ENCODE measurements at regions not wholly inside any gene's neighbourhood (a gene's known extent, or its start where the extent isn't known, plus 50 kb on each side); places are given as distances from the start of the nearest gene placed in this dataset.

GRCh38 chr20:40604416-40604815 lies 84.6 kb downstream of the MAFB start:
- no peak for TF ChIP-seq GATA1 (IDR thresholded peaks at IDR 0.05; ENCODE audit: low read depth, low read length)
- TF ChIP-seq POLR2A (IDR thresholded peaks at IDR 0.05; ENCODE audit: low read length), result no peak
